ENCODE measurements at regions not wholly inside any gene's neighbourhood (a gene's known extent, or its start where the extent isn't known, plus 50 kb on each side); places are given as distances from the start of the nearest gene placed in this dataset.

- TF ChIP-seq REST (IDR thresholded peaks at IDR 0.05; ENCODE audit: insufficient read depth in 1 of 2, low read depth in 2 of 2, low read length in 2 of 2) (no peak), POLR2AphosphoS5 (IDR thresholded peaks at IDR 0.05; ENCODE audit: low read depth, low read length) (no peak), SIN3A (IDR thresholded peaks at IDR 0.05; ENCODE audit: borderline replicate concordance, insufficient read depth, low read length) (no peak), TAF1 (IDR thresholded peaks at IDR 0.05; ENCODE audit: borderline replicate concordance, insufficient read depth, low read length) (no peak), FOXP2 (optimal IDR thresholded peaks at IDR 0.05; ENCODE audit: borderline replicate concordance, extremely low read depth, extremely low read length, insufficient read depth) (no peak)
Observed at GRCh38 chr1:195894411-195894810, 713.8 kb downstream of the KCNT2 start.

GRCh38 chr1:195886000-195886399 lies 722.2 kb downstream of the KCNT2 start:
- TF ChIP-seq POLR2AphosphoS5 (IDR thresholded peaks at IDR 0.05; ENCODE audit: low read depth, low read length) = no peak
- TF ChIP-seq TAF1 (IDR thresholded peaks at IDR 0.05; ENCODE audit: borderline replicate concordance, insufficient read depth, low read length) = no peak
- TF ChIP-seq SIN3A (IDR thresholded peaks at IDR 0.05; ENCODE audit: borderline replicate concordance, insufficient read depth, low read length) = no peak

- TF ChIP-seq SIN3A (IDR thresholded peaks at IDR 0.05; ENCODE audit: borderline replicate concordance, insufficient read depth, low read length) (no peak), FOXP2 (optimal IDR thresholded peaks at IDR 0.05; ENCODE audit: borderline replicate concordance, extremely low read depth, extremely low read length, insufficient read depth) (no peak), TAF1 (IDR thresholded peaks at IDR 0.05; ENCODE audit: borderline replicate concordance, insufficient read depth, low read length) (no peak), REST (IDR thresholded peaks at IDR 0.05; ENCODE audit: insufficient read depth in 1 of 2, low read depth in 2 of 2, low read length in 2 of 2) (no peak), POLR2AphosphoS5 (IDR thresholded peaks at IDR 0.05; ENCODE audit: low read depth, low read length) (no peak)
Observed at GRCh38 chr1:195878478-195878877, 729.8 kb downstream of the KCNT2 start.

GRCh38 chr1:195876792-195877191 lies 731.4 kb downstream of the KCNT2 start:
- no peak for TF ChIP-seq TAF1 (IDR thresholded peaks at IDR 0.05; ENCODE audit: borderline replicate concordance, insufficient read depth, low read length)
- no peak for TF ChIP-seq POLR2AphosphoS5 (IDR thresholded peaks at IDR 0.05; ENCODE audit: low read depth, low read length)
- no peak for TF ChIP-seq FOXP2 (optimal IDR thresholded peaks at IDR 0.05; ENCODE audit: borderline replicate concordance, extremely low read depth, extremely low read length, insufficient read depth)
- TF ChIP-seq SIN3A (IDR thresholded peaks at IDR 0.05; ENCODE audit: borderline replicate concordance, insufficient read depth, low read length) = no peak
- no peak for TF ChIP-seq REST (IDR thresholded peaks at IDR 0.05; ENCODE audit: insufficient read depth in 1 of 2, low read depth in 2 of 2, low read length in 2 of 2)

GRCh38 chr1:195872376-195872775 lies 735.9 kb downstream of the KCNT2 start:
- TF ChIP-seq POLR2AphosphoS5 (IDR thresholded peaks at IDR 0.05; ENCODE audit: low read depth, low read length) (no peak), FOXP2 (optimal IDR thresholded peaks at IDR 0.05; ENCODE audit: borderline replicate concordance, extremely low read depth, extremely low read length, insufficient read depth) (no peak)

- TF ChIP-seq SIN3A (IDR thresholded peaks at IDR 0.05; ENCODE audit: borderline replicate concordance, insufficient read depth, low read length) (no peak), REST (IDR thresholded peaks at IDR 0.05; ENCODE audit: insufficient read depth in 1 of 2, low read depth in 2 of 2, low read length in 2 of 2) (no peak), TAF1 (IDR thresholded peaks at IDR 0.05; ENCODE audit: borderline replicate concordance, insufficient read depth, low read length) (no peak), FOXP2 (optimal IDR thresholded peaks at IDR 0.05; ENCODE audit: borderline replicate concordance, extremely low read depth, extremely low read length, insufficient read depth) (no peak), POLR2AphosphoS5 (IDR thresholded peaks at IDR 0.05; ENCODE audit: low read depth, low read length) (no peak)
Observed at GRCh38 chr1:195867638-195868037, 740.6 kb downstream of the KCNT2 start.
